Panc1 (cell line): ENCODE measurements at regions not wholly inside any gene's neighbourhood (a gene's known extent, or its start where the extent isn't known, plus 50 kb on each side); places are given as distances from the start of the nearest gene placed in this dataset.
"Not testable (repeated sequence)": the region's sequence is repeated elsewhere in the genome, so short reads cannot be mapped to it uniquely, and the experiment has no call there.

Experiments used
- ATAC-seq: fragments of 200-7000 bp; cut with Tn5 transposase; 2 replicates; pipeline ENCODE4 v1.9.1; 2020; ENCODE audit warnings: mild to moderate bottlenecking, moderate library complexity
- BruUV-seq: library from RNA; stranded (reverse); fragments of 400-500 nt; replicated peaks from 2 replicates; lab custom pipeline; 2021; lab: Mats Ljungman, UMichigan
- CTCF ChIA-PET: fragments of 300-600 bp; sonication (Branson Sonifier 250); formaldehyde crosslinking; loops from one replicate; lab custom pipeline; 2022; ENCODE audit warnings: antibody characterized with exemption; lab: Charles Lee
- POLR2A ChIA-PET: fragments of 300-600 bp; sonication (Branson Sonifier 250); formaldehyde crosslinking; loops from one replicate; lab custom pipeline; 2022; ENCODE audit warnings: antibody characterized with exemption; lab: Charles Lee
- DNase-seq: peaks from one replicate; pipeline ENCODE4 v3.0.0-alpha.2; 2010; ENCODE audit warnings: low read depth, low spot score
- H3K27ac ChIP-seq: 2 replicates; pipeline ENCODE4 v1.5.1; 2011; ENCODE audit warnings: mild to moderate bottlenecking, low read length, inconsistent platforms
- H3K27me3 ChIP-seq: fragments of 200-500 bp; sonication (Bioruptor generic); 2 replicates; pipeline ENCODE4 v1.6.0; 2014; ENCODE audit warnings: low read length, inconsistent platforms; ENCODE audit not compliant: control insufficient read depth, insufficient read depth
- H3K36me3 ChIP-seq: fragments of 200-500 bp; sonication (Bioruptor generic); 2 replicates; pipeline ENCODE4 v1.5.1; 2014; ENCODE audit warnings: inconsistent platforms, mild to moderate bottlenecking, low read length, moderate library complexity; ENCODE audit not compliant: control insufficient read depth, insufficient read depth
- H3K4me1 ChIP-seq: 2 replicates; pipeline ENCODE4 v1.5.1; 2011; ENCODE audit warnings: inconsistent platforms, mild to moderate bottlenecking, low read length, moderate library complexity; ENCODE audit not compliant: control insufficient read depth, insufficient read depth
- H3K4me3 ChIP-seq, 2 experiments: 2 replicates each; pipeline ENCODE4 v1.5.1; 2011 to 2012; ENCODE audit warnings: low read depth in 2 of 2, low read length in 2 of 2, mild to moderate bottlenecking in 2 of 2, inconsistent platforms in 1 of 2, moderate library complexity in 1 of 2
- H3K9me3 ChIP-seq: fragments of 200-500 bp; sonication (Bioruptor generic); 2 replicates; pipeline ENCODE4 v1.5.1; 2014; ENCODE audit warnings: low read depth, mild to moderate bottlenecking, inconsistent platforms, low read length, moderate library complexity; ENCODE audit not compliant: control insufficient read depth, insufficient read depth
- CTCF ChIP-seq: fragments of 450-650 bp; IDR thresholded peaks from 2 replicates; pipeline ENCODE4 v1.5.1; 2017; ENCODE audit warnings: mild to moderate bottlenecking
- POLR2AphosphoS5 ChIP-seq: IDR thresholded peaks from 2 replicates; pipeline ENCODE4 v1.6.1; 2012; ENCODE audit warnings: mild to moderate bottlenecking, low read depth, low read length, moderate library complexity
- REST ChIP-seq, 2 experiments: IDR thresholded peaks; 2 replicates each; pipeline ENCODE4 v1.6.1; 2011 to 2012; ENCODE audit warnings: low read depth in 2 of 2, control low read depth in 1 of 2, low read length in 1 of 2, mild to moderate bottlenecking in 1 of 2, moderate library complexity in 1 of 2; ENCODE audit not compliant: insufficient read depth in 1 of 2
- SIN3A ChIP-seq: IDR thresholded peaks from 2 replicates; pipeline ENCODE4 v1.6.1; 2012; ENCODE audit warnings: low read depth, mild to moderate bottlenecking, low read length, moderate library complexity, borderline replicate concordance; ENCODE audit not compliant: insufficient read depth
- TCF7L2 ChIP-seq: IDR thresholded peaks from 2 replicates; pipeline ENCODE4 v1.6.1; 2011; ENCODE audit warnings: mild to moderate bottlenecking, low read depth, low read length, inconsistent platforms
- in situ Hi-C: cut with HindIII; loops from 2 replicates; pipeline ENCODE4 v1.10.0; 2016; ENCODE audit warnings: low sequenced_read_pairs, low pct_unique_long_range_greater_than_20kb
- intact Hi-C: fragments of 100-400 bp; cut with micrococcal nuclease; formaldehyde crosslinking; loops from one replicate; pipeline ENCODE4 v1.10.0; 2022; ENCODE audit not compliant: unreplicated experiment

GRCh38 chr5:106443746-106444145, 1227.0 kb downstream of the EFNA5 start:
- Histone ChIP-seq H3K27me3 (no peaks in the 10 kb centered on the region), H3K27ac (no peak overlapping the region), H3K36me3 (no peaks in the 10 kb centered on the region), H3K4me3 (no peak overlapping the region), H3K4me1 (no peaks in the 10 kb centered on the region), H3K9me3 (no peaks in the 10 kb centered on the region; the same call in 1 of the 2 replicates)
- in situ Hi-C loops (no loop called here), intact Hi-C loops (no loop called here)
- TF ChIP-seq CTCF (no peak), TCF7L2 (no peak), SIN3A (no peak), REST (IDR thresholded peaks at IDR 0.05; ENCODE audit: insufficient read depth in 1 of 2, low read depth in 2 of 2, low read length in 1 of 2) (no peak), POLR2AphosphoS5 (no peak)
- DNase-seq, result no peak
- CTCF ChIA-PET, result no interaction called here
- no TSS peak for BruUV-seq
- no peak for ATAC-seq
- POLR2A ChIA-PET, result no interaction called here

DNA sequence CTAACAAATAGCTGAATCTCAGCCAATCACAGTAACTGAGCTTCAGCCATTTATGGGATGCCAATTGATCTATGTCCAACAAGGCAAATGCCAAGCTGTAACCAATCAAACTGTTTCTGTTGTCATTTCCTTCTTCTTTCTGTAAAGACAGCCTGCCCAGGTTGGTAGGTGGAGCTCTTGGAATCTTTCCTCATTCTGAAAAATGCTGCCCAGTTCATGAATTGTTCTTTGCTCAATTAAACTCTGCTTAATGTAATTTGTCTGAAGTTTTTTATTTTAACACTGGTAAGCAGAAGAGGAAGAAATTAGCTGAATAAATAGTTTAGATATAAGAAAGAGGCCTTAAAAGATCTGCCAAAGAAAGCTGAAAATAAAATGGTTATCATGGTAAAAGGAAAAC, 1235.6 kb downstream of the EFNA5 start:
- Histone ChIP-seq H3K9me3 (no peaks in the 10 kb centered on the region), H3K4me3 (no peak overlapping the region), H3K36me3 (no peaks in the 10 kb centered on the region), H3K4me1 (no peaks in the 10 kb centered on the region), H3K27ac (no peak overlapping the region), H3K27me3 (no peaks in the 10 kb centered on the region)
- ATAC-seq (no peak), DNase-seq (no peak)
- ChIA-PET CTCF (no interaction called here), POLR2A (no interaction called here)
- in situ Hi-C loops (no loop called here), intact Hi-C loops (no loop called here)
- no TSS peak for BruUV-seq
- TF ChIP-seq CTCF (no peak), POLR2AphosphoS5 (no peak)

DNA sequence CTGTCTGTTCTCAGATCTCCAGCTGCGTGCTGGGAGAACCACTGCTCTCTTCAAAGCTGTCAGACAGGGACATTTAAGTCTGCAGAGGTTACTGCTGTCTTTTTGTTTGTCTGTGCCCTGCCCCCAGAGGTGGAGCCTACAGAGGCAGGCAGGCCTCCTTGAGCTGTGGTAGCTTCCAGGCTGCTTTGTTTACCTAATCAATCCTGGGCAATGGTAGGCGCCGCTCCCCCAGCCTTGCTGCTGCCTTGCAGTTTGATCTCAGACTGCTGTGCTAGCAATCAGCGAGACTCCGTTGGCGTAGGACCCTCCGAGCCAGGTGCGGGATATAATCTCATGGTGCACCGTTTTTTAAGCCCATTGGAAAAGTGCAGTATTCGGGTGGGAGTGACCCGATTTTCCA, 1240.0 kb downstream of the EFNA5 start:
- H3K9me3 ChIP-seq, H3K27ac ChIP-seq, H3K36me3 ChIP-seq, H3K4me1 ChIP-seq, in situ Hi-C loops, H3K4me3 ChIP-seq, POLR2A ChIA-PET, CTCF ChIA-PET, DNase-seq, intact Hi-C loops, H3K27me3 ChIP-seq, BruUV-seq, ATAC-seq: not testable (repeated sequence)
